Gastroesophageal sphincter (tissue), 4 donors: ENCODE measurements at regions not wholly inside any gene's neighbourhood (a gene's known extent, or its start where the extent isn't known, plus 50 kb on each side); places are given as distances from the start of the nearest gene placed in this dataset.

Experiments used
- ATAC-seq: fragments of 150-250 bp; one replicate; pipeline ENCODE4 v1.9.1; 2016; ENCODE audit warnings: mild to moderate bottlenecking, moderate library complexity
- H3K27ac ChIP-seq, 4 donors: fragments of 200-600 bp; sonication (generic) in 3 of 4; 1 replicate in 3 of 4; 2 replicates in 1 of 4; pipeline ENCODE4 v1.5.1; 2016 to 2019
- H3K27me3 ChIP-seq: fragments of 200-600 bp; sonication (generic); one replicate; pipeline ENCODE4 v1.5.1; 2019
- H3K36me3 ChIP-seq, 2 donors: fragments of 200-600 bp; sonication (generic); one replicate each; pipeline ENCODE4 v1.5.1; 2019; ENCODE audit warnings: control low read depth in 1 of 2
- H3K4me1 ChIP-seq, 3 donors: fragments of 200-600 bp; sonication (generic); 1 replicate in 2 of 3; 2 replicates in 1 of 3; pipeline ENCODE4 v1.5.1; 2016 to 2019; ENCODE audit warnings: control low read depth in 2 of 3
- H3K4me3 ChIP-seq, 2 donors: fragments of 200-600 bp; sonication (generic); one replicate each; pipeline ENCODE4 v1.5.1; 2019; ENCODE audit warnings: mild to moderate bottlenecking in 1 of 2, moderate library complexity in 1 of 2
- H3K9me3 ChIP-seq, 3 donors: fragments of 200-600 bp; sonication (generic); one replicate each; pipeline ENCODE4 v1.5.1; 2017 to 2019; ENCODE audit warnings: control low read depth in 2 of 3
- CTCF ChIP-seq, 4 experiments: fragments of 200-600 bp in 2 of 4; fragments of 450-650 bp in 2 of 4; sonication (generic) in 1 of 4; IDR thresholded peaks; one replicate each; pipeline ENCODE4 v1.5.1; 2017 to 2019; ENCODE audit warnings: antibody characterized with exemption in 4 of 4, mild to moderate bottlenecking in 2 of 4, moderate library complexity in 2 of 4
- EP300 ChIP-seq: sonication (generic); formaldehyde crosslinking; IDR thresholded peaks from one replicate; pipeline ENCODE4 v1.6.1; 2017; ENCODE audit warnings: antibody characterized with exemption, mild to moderate bottlenecking
- POLR2A ChIP-seq, 2 donors: fragments of 450-650 bp; IDR thresholded peaks; one replicate each; pipeline ENCODE4 v1.6.1; 2017; ENCODE audit warnings: antibody characterized with exemption in 2 of 2, mild to moderate bottlenecking in 2 of 2, moderate library complexity in 1 of 2
- POLR2AphosphoS5 ChIP-seq: sonication (generic); formaldehyde crosslinking; IDR thresholded peaks from one replicate; pipeline ENCODE4 v1.6.1; 2017; ENCODE audit warnings: antibody characterized with exemption
- WGBS, 2 donors: methylation state at CpG; one replicate each; pipeline ENCODE4 v1.1.5; 2018; ENCODE audit warnings: low coverage in 1 of 2; 5-methylcytosine and 5-hydroxymethylcytosine counted together

- Histone ChIP-seq H3K9me3 (peaks cover 0 to 27% (median 0%) of the 10 kb centered on the region in 3 donors), H3K27ac (no peak overlapping the region), H3K36me3 (no peaks in the 10 kb centered on the region), H3K4me3 (no peak overlapping the region), H3K27me3 (no peaks in the 10 kb centered on the region), H3K4me1 (no peaks in the 10 kb centered on the region)
- TF ChIP-seq POLR2A (IDR thresholded peaks at IDR 0.05) (no peak), POLR2AphosphoS5 (no peak), CTCF (IDR thresholded peaks at IDR 0.05) (no peak), EP300 (no peak)
- ATAC-seq = no peak
- 67 to 75% methylated on average over 1 of the region's 1 CpG for WGBS, 2 donors
Observed at GRCh38 chr2:153787612-153788011, 84.1 kb upstream of the GALNT13 start.

GRCh38 chr2:153802671-153803070 is 69.1 kb upstream of the GALNT13 start:
- Histone ChIP-seq H3K4me1 (no peaks in the 10 kb centered on the region), H3K27ac (no peak overlapping the region), H3K36me3 (no peaks in the 10 kb centered on the region), H3K9me3 (no peaks in the 10 kb centered on the region), H3K27me3 (no peaks in the 10 kb centered on the region), H3K4me3 (no peak overlapping the region)
- ATAC-seq = no peak
- no peak for TF ChIP-seq POLR2A (IDR thresholded peaks at IDR 0.05)
- TF ChIP-seq CTCF (IDR thresholded peaks at IDR 0.05) = no peak

GRCh38 chr2:153808679-153809078 is 63.0 kb upstream of the GALNT13 start:
- Histone ChIP-seq H3K4me3 (no peak overlapping the region), H3K9me3 (no peaks in the 10 kb centered on the region), H3K4me1 (no peaks in the 10 kb centered on the region), H3K36me3 (no peaks in the 10 kb centered on the region), H3K27me3 (no peaks in the 10 kb centered on the region), H3K27ac (no peak overlapping the region)
- no peak for ATAC-seq
- TF ChIP-seq POLR2A (IDR thresholded peaks at IDR 0.05) = no peak
- no peak for TF ChIP-seq CTCF (IDR thresholded peaks at IDR 0.05)
- TF ChIP-seq POLR2AphosphoS5 = no peak
- TF ChIP-seq EP300 = no peak

- no peaks in the 10 kb centered on the region for H3K4me1 ChIP-seq
- no peaks in the 10 kb centered on the region for H3K27me3 ChIP-seq
- ATAC-seq = no peak
- H3K36me3 ChIP-seq = no peaks in the 10 kb centered on the region
- no peak for TF ChIP-seq CTCF (IDR thresholded peaks at IDR 0.05)
- no peak for TF ChIP-seq EP300
- no peak for TF ChIP-seq POLR2AphosphoS5
- TF ChIP-seq POLR2A (IDR thresholded peaks at IDR 0.05) = no peak
- H3K4me3 ChIP-seq = no peak overlapping the region
- no peak overlapping the region for H3K27ac ChIP-seq
- no peaks in the 10 kb centered on the region for H3K9me3 ChIP-seq
- WGBS, 2 donors = 40 to 41% methylated on average over 1 of the region's 1 CpG
Observed at GRCh38 chr2:153811516-153811915, 60.2 kb upstream of the GALNT13 start.

GRCh38 chr2:153812632-153813031 is 59.1 kb upstream of the GALNT13 start:
- 46 to 71% methylated on average over 1 of the region's 1 CpG for WGBS, 2 donors
- no peaks in the 10 kb centered on the region for H3K4me1 ChIP-seq
- ATAC-seq = no peak
- H3K36me3 ChIP-seq = no peaks in the 10 kb centered on the region
- no peaks in the 10 kb centered on the region for H3K9me3 ChIP-seq
- H3K27ac ChIP-seq = no peak overlapping the region
- no peak overlapping the region for H3K4me3 ChIP-seq
- TF ChIP-seq EP300 (no peak), CTCF (IDR thresholded peaks at IDR 0.05) (no peak), POLR2A (IDR thresholded peaks at IDR 0.05) (no peak)
- no peaks in the 10 kb centered on the region for H3K27me3 ChIP-seq
